ENCODE measurements at regions not wholly inside any gene's neighbourhood (a gene's known extent, or its start where the extent isn't known, plus 50 kb on each side); places are given as distances from the start of the nearest gene placed in this dataset.

- TF ChIP-seq POLR2AphosphoS5 (IDR thresholded peaks at IDR 0.05), result no peak
- no peaks in the 10 kb centered on the region for H3K27me3 ChIP-seq (ENCODE audit: insufficient read depth, low read depth, low read length)
- no peak overlapping the region for H2AFZ ChIP-seq (ENCODE audit: low read depth, low read length)
- H3K4me3 ChIP-seq (ENCODE audit: low read length), result no peak overlapping the region
- H3K9ac ChIP-seq (ENCODE audit: low read length), result no peak overlapping the region
- H3K9me2 ChIP-seq (ENCODE audit: insufficient read depth, low read length), result no peaks in the 10 kb centered on the region
- H3K79me2 ChIP-seq (replicated peaks; ENCODE audit: insufficient read depth, low read length), result no peaks in the 10 kb centered on the region
- no peaks in the 10 kb centered on the region for H3K9me3 ChIP-seq (ENCODE audit: low read length)
- no peaks in the 10 kb centered on the region for H3F3A ChIP-seq (ENCODE audit: insufficient read depth, low read length, poor library complexity, severe bottlenecking)
- H3K36me3 ChIP-seq (ENCODE audit: insufficient read depth, low read length), result no peaks in the 10 kb centered on the region
- H3K27ac ChIP-seq (ENCODE audit: low read length), result no peak overlapping the region
- H4K20me1 ChIP-seq (ENCODE audit: insufficient read depth), result no peaks in the 10 kb centered on the region
- H3K4me2 ChIP-seq (ENCODE audit: low read length), result no peak overlapping the region
Observed at GRCh38 chr2:37556256-37556655, 115.2 kb downstream of the CDC42EP3 start.

- Histone ChIP-seq H2AFZ (ENCODE audit: low read depth, low read length) (no peak overlapping the region), H3K27ac (ENCODE audit: low read length) (no peak overlapping the region), H4K20me1 (ENCODE audit: insufficient read depth) (no peaks in the 10 kb centered on the region), H3K4me3 (ENCODE audit: low read length) (no peak overlapping the region), H3K9ac (ENCODE audit: low read length) (no peak overlapping the region), H3K79me2 (replicated peaks; ENCODE audit: insufficient read depth, low read length) (no peaks in the 10 kb centered on the region), H3K36me3 (ENCODE audit: insufficient read depth, low read length) (no peaks in the 10 kb centered on the region), H3K27me3 (ENCODE audit: insufficient read depth, low read depth, low read length) (no peaks in the 10 kb centered on the region), H3F3A (ENCODE audit: insufficient read depth, low read length, poor library complexity, severe bottlenecking) (no peaks in the 10 kb centered on the region), H3K9me3 (ENCODE audit: low read length) (no peaks in the 10 kb centered on the region), H3K9me2 (ENCODE audit: insufficient read depth, low read length) (no peaks in the 10 kb centered on the region), H3K4me2 (ENCODE audit: low read length) (no peak overlapping the region)
- TF ChIP-seq EP300 (conservative IDR thresholded peaks at IDR 0.05; ENCODE audit: poor library complexity, severe bottlenecking) (no peak), POLR2AphosphoS5 (IDR thresholded peaks at IDR 0.05) (no peak), REST (IDR thresholded peaks at IDR 0.05; ENCODE audit: borderline replicate concordance) (no peak), TAF1 (IDR thresholded peaks at IDR 0.05; ENCODE audit: low read depth) (no peak), MXI1 (conservative IDR thresholded peaks at IDR 0.05; ENCODE audit: poor library complexity, severe bottlenecking) (no peak), RAD21 (conservative IDR thresholded peaks at IDR 0.05) (no peak), SMC3 (conservative IDR thresholded peaks at IDR 0.05; ENCODE audit: poor library complexity) (no peak), EZH2 (IDR thresholded peaks at IDR 0.05; ENCODE audit: borderline replicate concordance, insufficient read depth, low read length, poor library complexity, severe bottlenecking) (no peak)
- TF ChIP-seq, protein P1, sequence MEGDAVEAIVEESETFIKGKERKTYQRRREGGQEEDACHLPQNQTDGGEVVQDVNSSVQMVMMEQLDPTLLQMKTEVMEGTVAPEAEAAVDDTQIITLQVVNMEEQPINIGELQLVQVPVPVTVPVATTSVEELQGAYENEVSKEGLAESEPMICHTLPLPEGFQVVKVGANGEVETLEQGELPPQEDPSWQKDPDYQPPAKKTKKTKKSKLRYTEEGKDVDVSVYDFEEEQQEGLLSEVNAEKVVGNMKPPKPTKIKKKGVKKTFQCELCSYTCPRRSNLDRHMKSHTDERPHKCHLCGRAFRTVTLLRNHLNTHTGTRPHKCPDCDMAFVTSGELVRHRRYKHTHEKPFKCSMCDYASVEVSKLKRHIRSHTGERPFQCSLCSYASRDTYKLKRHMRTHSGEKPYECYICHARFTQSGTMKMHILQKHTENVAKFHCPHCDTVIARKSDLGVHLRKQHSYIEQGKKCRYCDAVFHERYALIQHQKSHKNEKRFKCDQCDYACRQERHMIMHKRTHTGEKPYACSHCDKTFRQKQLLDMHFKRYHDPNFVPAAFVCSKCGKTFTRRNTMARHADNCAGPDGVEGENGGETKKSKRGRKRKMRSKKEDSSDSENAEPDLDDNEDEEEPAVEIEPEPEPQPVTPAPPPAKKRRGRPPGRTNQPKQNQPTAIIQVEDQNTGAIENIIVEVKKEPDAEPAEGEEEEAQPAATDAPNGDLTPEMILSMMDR (IDR thresholded peaks at IDR 0.05; ENCODE audit: poor library complexity, severe bottlenecking), result no peak
Observed at GRCh38 chr2:37558623-37559022, 112.8 kb downstream of the CDC42EP3 start.
